Femur (tissue), 1 donor: ENCODE measurements at regions not wholly inside any gene's neighbourhood (a gene's known extent, or its start where the extent isn't known, plus 50 kb on each side); places are given as distances from the start of the nearest gene placed in this dataset.

Experiments
- DNase-seq: peaks from one replicate; pipeline ENCODE4 v3.0.0-alpha.2; 2017

GRCh38 chr3:56923526-56924224, 121.9 kb upstream of the ARHGEF3 start:
- peak; percentile 76 for DNase-seq

DNA sequence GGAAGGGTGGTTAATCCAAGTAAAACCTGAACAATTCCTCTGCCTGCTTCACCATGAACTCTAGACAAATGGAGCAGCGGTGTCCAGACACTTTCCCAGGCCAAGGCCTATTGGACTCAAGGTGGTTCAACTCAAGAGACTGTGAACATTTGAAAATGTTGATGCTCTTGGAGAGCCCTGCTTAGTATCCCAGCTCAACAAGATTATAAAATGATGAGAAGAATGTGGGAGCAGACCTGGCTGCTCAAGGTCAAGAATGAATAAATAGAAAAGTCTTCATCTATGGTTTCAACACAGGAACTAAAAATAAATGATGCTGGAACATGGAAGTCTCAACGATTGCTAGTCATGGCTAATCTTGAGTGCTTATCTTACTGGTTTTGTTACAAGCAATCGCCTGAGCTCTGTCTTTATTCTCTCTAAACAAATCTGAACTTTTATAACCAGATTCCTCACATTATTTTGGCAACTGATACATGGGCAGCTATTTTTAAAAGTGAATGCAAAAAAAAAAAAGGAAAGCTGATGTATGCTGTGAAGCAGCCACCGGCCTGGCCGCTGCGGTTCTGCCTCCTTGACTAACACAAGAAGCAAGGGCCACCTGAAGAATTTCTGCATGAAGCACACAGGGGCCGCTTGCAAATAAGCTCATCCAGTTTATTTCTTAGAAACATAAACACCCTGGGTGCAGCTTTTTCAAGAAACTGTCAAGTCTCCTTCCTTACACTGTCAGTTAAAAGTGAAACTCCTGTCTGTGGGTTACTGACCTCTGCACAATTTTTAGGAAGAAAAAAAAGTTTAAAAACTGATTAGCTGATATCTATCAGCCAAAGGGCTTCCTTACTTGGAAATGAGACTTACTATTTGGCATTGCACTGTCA, 120.1 kb upstream of the ARHGEF3 start:
- DNase-seq = no peak

- DNase-seq = no peak
These were observed 118.0 kb upstream of the ARHGEF3 start for GRCh38 chr3:56919797-56920195.

DNA sequence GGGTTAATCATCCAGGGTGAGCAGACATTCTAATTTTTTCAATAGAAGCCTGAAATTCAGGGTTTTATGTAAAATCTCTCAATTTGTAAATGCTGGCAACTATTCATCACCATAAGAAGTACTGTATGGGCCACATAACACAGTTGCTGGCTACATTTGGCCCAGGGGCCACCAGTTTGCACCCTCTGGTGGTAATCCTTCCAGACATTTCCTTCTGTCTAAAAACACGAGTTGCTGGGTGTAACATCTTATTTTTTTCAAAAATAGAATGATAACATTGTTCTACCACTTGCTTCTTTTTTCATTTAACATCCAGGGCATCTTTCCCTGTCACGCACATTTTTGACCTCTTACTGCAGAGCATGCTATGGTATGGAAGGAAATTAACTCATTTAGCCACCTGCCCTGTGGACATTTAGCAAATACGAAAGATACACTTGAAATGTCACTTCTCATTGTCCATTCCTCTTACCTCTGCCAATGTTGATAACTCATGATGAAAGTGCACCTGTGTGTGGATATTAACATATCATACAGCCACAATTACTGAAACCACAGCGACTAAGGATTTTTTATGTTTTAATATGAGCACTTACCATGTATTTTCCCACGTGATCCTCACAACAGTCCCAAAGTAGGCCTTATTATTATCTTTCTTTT, 117.5 kb upstream of the ARHGEF3 start:
- no peak for DNase-seq

- no peak for DNase-seq
These were observed 116.4 kb upstream of the ARHGEF3 start for GRCh38 chr3:56918111-56918568.

GRCh38 chr3:56917361-56918110, 115.8 kb upstream of the ARHGEF3 start:
- DNase-seq = peak; percentile 43

DNA sequence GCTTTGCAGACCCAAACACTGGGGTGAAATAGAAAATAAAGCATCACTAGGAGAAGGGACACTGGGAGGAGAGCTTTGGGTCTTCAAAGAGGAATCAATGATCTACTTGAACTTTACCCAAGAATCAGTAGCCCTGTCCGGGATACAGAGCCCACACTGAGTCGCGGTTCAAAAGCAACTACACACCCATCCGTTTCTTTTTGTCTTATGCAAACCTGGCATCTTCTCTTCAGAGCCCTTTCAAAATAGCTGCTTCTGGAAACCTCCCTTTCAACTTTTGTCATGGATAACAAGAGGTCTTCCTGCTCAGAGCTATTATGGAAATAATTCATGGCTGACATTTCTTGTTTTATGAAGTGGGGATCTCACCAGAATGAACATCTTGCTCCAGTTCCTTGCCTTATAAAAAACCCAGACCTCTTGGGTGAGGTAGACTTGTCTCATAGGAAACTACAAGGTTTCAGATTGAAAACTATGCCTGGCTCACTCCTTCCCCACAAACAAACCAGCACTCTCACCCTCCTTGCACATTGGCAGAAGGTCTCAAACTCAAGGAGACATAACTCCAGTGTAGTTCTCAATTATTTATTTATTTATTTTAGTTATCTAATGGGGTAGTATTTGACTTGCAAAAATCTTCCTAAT, 115.1 kb upstream of the ARHGEF3 start:
- no peak for DNase-seq

- peak; percentile 49 for DNase-seq
These were observed 114.3 kb upstream of the ARHGEF3 start for GRCh38 chr3:56915966-56916586.

GRCh38 chr3:56914646-56915045, 112.9 kb upstream of the ARHGEF3 start:
- no peak for DNase-seq

DNA sequence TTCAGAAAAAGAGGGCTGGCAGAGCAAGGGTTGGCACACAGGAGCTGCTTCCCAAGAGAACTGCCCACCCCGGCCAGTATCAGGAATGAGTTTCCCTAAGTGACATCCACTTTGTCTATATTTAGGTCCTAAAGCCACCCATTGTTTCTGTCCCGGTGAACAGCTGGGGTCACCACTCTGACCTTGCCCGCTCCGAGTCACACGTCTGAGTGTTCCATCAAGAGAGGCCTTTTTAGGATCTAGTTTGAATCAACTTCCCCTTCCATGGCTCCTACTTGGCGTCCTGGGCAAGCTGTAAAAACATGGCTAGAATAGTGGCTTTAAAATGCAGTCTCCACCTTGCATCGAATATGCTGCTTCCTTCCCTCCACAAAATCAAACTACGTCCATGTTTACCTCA, 109.6 kb upstream of the ARHGEF3 start:
- no peak for DNase-seq

DNA sequence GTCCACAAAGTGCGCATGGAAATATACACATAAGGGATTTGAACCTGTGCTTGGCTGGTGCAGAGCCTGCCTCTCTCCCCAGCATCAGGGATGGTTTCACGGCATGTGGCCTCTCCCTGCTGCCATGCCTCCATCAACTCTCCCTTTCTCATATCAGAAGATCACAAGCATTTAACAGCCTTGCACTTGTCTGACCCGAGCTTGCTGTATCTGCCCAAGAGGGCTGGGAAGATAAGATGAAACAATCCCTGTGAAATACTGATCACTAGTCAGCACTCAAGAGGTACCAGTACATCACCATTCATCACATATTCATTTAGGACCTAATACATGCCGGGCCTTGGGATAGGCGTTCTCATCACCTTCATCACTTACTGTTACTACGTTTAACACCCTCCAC, 107.6 kb upstream of the ARHGEF3 start:
- DNase-seq = no peak

DNA sequence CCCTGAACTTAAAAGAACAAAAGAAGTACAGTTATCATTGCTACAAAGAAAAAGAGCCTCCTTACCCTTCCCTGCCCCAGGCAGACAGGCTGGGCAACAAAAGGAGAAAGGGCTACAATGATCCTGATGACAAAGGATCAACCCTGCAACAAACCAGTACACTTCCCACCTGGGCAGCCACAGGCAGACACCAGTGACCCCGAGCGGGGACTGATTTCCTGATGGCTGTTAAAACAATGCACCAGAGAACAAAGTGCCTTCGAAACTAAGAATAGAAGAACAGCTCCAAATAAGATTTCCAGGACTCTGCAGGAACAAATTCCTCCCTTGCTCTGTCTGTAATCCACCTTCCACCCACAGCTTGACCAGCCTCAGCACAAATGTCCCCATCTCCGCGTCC, 106.3 kb upstream of the ARHGEF3 start:
- no peak for DNase-seq

GRCh38 chr3:56904552-56905215, 102.9 kb upstream of the ARHGEF3 start:
- no peak for DNase-seq

DNA sequence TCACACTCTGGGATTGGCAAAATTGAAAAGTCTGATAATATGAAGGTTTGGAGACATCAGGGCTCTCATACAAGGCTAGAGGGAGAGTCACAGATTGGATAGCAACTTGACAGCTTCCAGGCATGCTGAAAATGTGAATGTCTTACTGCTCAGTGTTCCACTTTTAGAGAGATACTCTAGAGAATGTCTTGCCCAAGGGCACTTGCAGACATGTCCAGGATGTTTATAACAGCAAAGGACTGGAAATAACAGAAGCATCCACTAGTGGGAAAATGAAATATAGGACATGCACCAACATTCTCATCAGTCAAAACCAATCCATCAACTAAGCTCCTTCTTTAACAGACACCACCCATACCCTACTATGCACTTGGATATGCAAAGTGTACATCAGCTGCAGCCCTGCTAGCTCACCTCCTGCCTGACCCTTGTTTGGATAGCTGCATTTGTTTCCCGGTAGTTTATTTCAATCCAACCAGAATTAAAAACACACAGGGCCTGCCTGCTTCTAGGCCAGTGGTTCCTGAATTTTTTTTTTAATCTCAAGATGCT, 101.6 kb upstream of the ARHGEF3 start:
- DNase-seq = no peak

- DNase-seq = no peak
These were observed 100.9 kb upstream of the ARHGEF3 start for GRCh38 chr3:56902468-56903160.

DNA sequence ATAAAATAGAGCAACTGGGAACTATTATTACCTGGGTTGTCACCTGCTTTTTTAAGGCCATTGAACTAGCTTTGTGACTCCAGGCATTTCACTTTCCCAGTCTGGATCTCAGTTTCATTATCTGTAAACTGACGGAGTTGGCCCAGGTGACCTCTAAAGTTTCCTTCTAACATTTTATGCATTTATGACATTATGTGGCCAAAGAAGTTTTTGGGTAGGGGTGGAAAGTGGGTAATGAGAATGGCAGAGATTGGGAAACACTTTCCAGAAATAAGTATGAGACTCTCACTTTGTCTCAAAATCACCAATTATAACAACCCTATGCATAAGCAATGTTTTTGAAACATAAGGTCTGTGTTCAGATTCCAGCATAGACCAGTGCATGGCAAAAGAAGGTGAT, 99.1 kb upstream of the ARHGEF3 start:
- no peak for DNase-seq

- DNase-seq = no peak
These were observed 98.1 kb upstream of the ARHGEF3 start for GRCh38 chr3:56899851-56900250.

- no peak for DNase-seq
These were observed 97.3 kb upstream of the ARHGEF3 start for GRCh38 chr3:56899078-56899477.

DNA sequence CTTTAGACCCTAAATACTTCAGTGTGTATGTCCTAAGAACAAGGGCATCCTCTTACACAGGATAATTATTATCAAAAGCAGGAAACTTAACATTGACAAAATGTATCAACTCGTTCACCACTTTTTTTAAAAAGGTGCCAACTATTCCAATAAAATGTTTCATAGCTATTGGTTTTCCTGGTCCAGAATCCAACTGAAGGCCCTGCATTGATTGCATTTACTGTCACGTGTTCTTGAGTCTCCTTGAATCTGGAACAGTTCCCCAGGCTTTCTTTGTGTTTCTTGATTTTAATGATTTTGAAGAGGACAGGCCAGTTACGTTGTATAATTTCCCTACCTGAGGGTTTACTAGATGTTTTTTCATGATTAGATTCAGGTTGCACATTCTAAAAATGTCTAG, 94.6 kb upstream of the ARHGEF3 start:
- DNase-seq = no peak

- DNase-seq = peak; percentile 48
These were observed 93.2 kb upstream of the ARHGEF3 start for GRCh38 chr3:56894881-56895431.
